GOT3 (cell line): ENCODE measurements at regions not wholly inside any gene's neighbourhood (a gene's known extent, or its start where the extent isn't known, plus 50 kb on each side); places are given as distances from the start of the nearest gene placed in this dataset.

Experiments
- DNase-seq: peaks from one replicate; lab custom pipeline; 2025; ENCODE audit warnings: mixed read lengths; lab: John Stamatoyannopoulos, UW

DNA sequence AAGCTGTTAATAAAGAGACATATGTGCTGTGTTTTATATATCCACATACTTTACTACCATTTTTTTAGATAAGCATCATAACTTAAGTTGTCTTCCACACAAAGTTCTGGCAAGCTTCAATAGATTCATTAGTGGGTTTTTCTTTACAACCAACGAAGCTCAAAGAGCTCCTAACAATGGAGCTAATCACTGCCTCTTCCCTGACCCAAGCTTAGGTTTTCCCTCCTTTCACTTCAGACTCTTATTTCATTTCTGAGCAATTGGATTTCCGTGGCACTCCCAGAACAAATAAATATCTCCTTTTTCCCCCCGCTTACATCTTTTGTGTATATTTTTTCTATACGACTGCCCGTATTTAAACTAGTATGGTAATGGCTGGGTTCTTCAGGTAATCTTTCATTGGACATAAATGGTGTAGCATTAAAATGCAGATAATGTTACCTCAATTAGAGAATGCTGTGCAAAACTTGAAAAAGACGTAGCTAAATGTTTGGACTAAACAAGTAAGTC lies 275.5 kb upstream of the TMEM161B start:
- no peak for DNase-seq

DNA sequence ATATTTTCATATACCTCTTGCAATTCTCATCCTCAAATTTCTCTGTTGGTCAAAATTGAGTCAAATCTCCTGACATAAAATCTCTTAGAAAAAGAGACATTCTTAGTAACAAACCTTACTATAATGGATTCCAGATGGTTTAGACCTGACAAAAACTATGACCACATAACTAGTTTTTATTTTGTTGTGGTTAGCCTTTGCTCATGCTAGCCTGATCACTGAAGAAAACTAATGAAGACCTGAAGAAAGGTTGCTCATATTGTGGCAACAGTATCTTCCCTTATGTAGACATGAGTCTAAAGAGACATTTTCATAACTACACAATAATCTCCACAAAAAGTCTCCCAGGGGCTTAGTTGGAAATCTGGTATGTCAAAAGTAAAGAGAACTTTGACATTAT lies 274.1 kb upstream of the TMEM161B start:
- DNase-seq: no peak

DNA sequence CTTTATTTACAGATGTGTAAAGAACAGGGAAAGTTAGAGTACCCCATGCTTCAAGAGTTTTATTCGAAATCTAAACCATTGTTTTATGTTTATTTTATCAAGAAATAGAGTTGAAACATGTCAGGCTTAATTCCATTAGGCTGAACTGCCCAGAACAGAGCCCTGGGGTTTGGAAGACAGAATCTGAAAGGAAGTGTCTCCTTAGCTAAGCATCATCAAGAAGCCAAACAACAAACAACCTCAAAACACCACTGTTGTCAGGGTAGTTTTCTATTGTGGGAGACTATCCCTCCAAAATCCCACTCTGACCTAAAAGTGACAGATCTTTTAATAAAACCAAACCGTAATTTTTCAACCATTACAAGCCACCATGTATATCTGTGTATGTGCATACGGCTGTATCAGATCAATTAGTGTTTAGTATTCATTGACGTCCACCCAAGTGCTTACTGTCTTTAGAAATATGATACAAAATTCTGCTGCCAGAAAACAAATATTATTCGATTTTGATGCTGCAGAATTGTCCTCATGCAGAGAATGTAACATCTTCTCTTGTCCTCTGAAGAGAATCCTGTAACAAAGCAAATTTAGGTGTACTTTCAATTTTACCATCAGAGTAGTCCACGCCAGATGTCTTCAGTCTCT lies 271.9 kb upstream of the TMEM161B start:
- no peak for DNase-seq

DNA sequence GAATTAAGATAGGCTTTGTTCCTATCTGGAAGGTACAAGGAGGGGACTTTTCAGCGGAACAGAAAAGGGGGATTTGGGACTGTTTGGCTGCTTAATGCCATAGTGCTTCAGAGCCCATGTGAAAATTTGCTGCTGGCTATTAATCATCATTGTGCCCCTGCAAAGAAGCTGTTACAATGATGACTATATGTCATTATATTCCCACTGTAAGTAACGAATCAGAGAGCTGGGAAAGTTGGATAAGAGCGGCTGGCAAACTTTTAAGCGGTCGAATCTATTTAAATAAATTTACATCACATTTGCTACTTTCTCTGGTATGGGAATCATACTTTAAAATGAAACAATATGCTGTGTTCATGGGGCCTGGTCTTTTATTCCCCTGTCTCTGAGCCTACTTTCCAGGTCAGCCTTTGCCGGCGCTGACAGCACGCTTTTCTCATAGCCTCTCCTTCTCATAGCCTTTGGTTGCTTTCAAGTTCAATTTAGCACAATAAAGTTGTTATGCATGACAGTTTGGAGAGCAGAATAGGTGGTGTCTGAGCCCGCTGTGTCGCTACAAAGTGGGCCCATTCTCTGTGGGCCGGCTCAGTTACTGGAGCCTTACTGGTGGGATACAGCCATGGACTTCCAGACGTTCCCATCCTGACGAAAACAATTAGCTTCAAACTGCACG lies 271.2 kb upstream of the TMEM161B start:
- DNase-seq: no peak

DNA sequence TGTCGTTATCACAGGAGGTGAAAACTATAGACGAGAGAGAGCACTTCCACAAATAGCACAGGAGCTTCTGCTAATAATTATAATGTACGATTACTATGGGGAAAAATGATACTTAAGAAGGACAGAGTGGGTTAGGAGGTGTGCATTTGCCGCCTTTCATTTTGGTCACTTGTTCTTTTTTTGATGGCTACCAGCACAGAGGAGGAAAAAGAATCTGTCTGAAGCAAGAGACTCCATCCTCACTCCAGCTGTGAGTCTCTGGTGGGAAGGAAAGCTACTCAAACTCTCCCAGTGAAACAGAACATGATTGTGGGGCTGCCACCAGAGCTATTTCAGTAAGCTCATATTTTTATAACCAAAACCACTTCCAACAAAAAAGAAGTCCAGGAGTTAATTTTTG lies 270.4 kb upstream of the TMEM161B start:
- no peak for DNase-seq

DNA sequence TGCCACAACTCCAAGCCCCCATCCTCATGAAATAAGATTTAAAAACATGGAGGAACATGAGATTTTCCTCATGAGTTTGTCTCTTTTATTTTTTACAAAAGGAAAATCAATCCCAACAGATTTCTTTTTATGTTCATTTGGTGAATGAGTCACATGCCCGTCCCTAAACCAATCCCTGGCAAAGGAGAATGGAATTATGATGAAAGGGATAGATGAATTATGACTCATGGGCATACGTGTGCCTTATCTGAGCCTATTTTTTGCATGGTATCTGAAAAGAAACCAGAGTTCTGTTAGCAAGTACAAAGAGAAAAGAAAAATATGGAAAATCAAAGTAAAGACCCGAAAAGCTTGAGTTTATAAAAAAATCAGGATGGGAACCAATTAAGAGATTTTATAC lies 267.5 kb upstream of the TMEM161B start:
- DNase-seq: no peak

DNA sequence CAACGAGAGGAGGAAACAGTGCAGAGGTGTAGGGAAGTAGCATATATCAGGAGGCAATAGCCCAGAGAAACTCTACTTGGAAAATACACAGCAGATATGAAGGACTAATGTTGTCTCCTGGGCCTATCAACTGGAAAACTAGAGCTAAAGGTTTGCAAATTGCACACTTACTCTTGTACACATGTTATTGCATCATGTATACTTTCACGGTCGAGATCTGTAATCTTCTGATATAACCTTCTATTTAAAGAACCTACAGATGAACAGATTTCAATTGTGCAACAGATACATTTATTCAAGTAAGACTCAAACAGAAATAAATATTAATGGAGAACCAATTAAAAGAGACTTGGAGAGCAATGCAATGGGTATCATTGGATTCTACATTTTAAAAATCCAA lies 256.3 kb upstream of the TMEM161B start:
- DNase-seq: no peak

DNA sequence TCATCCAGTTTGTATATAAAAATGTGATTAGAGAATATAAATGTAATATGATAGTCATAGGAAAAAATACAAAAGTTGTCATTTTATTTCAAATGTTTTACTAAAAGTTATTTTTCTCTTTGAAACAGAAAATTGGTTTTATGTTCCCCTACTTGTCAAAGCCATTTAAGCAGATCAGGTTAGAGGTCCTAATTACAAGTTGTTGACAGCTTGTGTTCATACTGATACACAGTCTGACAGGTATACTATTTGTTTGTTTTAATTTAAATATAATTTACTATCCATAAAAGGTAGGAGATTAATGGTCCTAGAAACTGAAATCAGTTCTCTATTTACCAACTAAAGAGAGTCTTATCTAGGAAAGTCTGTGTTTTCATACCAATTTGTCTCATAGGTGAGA lies 250.4 kb upstream of the TMEM161B start:
- no peak for DNase-seq

DNA sequence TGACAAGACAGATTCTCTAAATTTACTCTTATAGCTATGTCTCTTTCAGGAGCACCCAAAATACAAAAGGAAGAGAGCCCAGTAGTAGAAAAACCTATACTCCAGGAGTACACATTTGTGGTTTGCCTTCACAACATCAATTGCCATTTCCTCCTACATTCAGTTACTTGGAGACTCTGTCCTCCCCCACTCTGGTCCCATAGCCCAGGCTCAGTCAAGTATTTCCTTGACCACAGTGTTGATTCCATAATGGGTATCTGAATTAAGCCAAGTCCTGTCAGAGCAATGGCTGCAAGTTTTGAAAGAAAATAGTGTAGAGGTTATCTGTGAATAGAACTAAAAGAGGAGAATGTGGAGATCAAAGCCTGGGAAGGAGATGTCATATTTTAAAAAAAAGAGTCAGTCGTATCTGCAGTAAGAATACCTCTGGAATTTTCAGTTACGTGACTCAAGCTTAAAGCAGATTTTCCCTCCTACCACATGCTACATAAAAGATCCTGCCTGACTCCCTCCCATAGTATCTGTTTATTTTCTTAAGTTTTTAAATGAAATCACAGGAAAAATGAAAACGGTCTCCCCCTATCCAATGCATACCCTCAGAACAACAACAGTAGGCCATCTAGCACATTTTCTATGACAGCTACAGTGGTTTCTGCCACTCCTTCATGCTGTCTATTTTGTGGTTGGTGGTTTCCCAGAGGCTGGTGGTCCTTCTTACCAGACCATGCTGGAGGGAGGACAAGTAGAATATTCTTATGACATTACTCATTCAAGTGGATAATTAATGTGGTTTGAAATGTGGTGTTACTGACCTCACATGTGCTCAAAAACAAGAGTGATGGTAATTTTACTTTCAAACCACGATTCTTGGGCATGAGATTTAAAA lies 249.7 kb upstream of the TMEM161B start:
- no peak for DNase-seq

DNA sequence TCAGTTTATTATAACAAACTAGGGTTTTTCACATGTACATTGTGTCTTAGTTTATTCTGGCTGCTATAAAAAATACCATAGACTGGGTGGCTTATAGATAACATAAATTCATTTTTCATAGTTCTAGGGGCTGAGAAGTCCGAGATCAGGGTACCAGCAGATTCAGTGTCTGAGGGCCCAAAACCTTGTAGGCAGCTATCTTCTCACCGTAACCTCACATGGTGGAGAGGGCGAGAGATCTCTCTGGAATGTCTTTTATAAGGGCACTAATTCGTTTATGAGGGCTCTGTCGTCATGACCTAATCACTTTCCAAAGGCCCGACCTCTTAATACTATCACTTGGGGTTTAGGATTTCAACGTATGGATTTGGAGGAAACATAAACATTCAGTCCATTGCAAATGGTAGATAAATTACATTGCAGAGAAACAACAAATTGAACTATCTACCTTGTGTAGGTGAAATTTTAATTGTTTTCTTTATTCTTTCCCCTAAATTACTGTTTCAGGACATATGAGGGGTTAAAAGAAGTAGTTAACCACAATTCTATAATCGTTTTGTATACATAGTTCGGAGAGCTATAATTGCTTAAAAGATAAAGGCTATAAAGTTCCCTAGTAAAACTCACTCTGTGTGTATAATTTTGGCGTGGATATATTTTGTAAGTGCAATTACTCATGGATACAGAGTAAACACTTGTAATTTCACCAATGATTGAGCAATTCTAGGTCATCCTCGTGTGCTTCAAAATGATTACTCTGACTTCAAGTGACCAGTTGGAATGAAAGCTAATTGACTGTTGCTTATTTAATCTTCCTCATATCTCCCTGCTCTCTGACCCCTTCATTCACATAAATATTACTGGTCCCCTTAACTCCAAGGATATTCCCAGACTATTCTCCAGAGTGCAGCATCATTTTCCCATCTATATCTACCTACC lies 247.5 kb upstream of the TMEM161B start:
- no peak for DNase-seq

DNA sequence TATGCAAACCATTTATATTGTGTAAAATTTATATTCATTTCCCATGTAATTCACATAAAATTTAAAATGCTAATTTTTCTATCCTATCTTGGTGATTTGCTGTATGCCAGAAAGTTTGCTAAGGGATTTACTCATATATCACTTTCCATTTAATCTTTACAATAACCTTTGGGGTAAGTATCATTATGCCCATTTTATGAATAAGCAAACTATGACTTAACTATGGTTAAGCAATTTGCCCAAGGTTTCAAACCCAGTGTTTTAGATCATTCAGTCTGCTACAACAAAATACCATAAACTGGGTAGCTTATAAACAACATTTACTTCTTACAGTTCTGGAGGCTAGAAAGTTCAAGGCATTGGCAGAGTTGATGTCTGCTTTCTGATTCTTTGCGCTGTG lies 246.4 kb upstream of the TMEM161B start:
- no peak for DNase-seq

DNA sequence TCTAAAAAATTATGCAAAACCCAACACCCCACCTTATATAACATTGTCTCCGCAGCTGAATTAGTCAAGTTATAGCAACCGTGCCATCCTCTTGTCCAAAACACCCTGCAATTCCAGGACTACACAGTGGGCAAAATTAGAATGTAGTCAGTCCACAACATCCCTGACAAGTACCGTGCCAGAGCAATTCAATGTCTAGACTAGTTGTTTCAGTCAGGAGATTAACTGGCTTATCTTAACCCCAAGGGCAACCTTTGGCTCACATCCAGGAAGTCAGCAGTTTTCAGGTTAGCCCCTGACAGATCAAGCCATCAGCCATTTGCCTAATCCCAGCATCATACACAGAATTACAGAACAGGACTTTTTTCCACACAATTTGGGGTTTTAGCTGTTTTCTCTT lies 240.8 kb upstream of the TMEM161B start:
- DNase-seq: no peak

DNA sequence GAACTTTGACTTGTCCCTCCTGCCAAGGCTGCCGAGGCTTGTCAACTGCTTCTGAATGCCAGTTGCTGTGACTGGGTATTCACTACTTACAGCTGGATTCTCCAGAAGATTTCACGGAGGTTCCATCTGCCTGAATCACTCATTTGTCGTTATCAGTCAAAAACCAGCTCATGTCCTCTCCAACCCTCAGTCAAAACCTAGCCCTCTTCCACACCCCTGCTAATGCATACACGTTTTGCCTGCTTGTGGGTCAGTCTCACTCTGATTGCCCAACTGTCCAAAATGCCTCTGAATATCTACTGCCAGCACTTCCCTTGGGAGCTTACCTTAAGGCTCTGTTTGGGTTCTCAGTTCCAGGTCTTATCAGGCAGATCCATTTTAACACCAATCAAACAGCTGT lies 238.6 kb upstream of the TMEM161B start:
- no peak for DNase-seq

DNA sequence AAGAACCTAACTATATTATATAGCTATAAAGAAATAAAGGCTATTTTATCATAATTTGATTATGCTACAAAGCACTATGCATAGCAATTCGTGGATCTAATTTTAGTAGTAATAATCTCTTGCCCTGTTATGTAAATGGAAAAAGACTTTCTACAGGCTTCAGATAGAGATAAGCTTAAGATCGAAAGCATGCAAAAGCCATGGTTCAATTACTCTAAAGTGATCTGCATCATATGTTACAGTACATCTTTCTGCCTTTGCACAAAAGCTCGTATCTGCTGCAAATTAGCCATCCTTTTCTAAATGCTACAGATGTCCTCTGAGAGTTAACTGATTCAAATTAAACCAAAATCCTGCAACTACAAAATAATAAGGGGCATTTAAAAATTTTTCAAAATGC lies 234.8 kb upstream of the TMEM161B start:
- no peak for DNase-seq

DNA sequence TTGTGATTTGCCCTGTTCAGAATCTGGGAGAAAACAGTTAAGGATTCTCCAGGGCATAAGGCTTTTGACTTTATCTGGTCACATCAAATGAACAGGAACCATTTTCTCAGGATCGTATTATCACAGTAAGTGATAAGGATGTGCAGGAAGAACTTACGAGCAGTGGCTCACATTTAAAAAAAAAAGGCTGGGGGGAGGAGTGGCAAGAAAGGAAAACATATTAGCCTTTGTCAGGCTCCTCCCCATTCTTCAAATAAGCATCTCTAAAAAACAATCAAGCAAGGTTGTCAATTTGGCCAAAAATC lies 234.3 kb upstream of the TMEM161B start:
- no peak for DNase-seq

DNA sequence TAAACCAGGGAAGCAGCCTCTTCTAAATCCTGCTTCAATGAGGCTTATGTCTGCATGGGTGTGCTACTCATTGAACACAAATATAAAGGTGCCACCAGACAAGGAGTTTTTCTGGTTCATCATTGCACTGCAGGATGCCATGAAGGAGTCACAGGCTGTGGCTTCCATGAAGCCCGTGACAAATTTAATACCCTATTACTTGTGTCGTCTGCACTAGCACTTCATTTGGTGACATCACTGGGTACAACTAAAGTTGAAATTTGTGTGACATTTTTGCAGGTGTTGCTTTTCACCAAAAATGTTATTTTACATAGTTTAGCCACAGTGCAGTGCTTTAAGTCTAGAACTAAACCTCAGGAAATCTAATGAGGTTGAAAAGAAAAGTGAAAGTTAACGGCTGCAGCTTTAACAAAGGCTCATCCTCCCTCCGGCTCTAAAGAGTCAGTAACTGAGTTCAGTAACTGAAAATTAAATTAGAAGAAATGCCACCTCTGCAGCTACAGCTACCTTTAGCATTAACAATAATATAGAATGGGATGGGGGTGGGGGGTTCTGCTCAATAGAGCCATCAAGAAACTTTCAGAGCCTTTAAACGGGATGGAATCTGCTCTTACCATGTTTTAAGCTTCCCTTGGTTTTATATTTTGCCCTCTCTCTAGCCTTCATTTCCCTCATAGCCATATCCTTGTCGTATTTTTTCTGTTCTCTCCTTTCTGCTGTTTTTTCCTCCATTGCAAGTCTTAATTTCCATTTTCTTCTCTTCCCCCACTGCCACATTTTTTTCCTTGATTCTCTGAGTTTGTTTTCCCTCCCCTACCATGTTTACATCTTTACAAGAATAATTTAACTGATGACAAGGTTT lies 233.8 kb upstream of the TMEM161B start:
- no peak for DNase-seq

DNA sequence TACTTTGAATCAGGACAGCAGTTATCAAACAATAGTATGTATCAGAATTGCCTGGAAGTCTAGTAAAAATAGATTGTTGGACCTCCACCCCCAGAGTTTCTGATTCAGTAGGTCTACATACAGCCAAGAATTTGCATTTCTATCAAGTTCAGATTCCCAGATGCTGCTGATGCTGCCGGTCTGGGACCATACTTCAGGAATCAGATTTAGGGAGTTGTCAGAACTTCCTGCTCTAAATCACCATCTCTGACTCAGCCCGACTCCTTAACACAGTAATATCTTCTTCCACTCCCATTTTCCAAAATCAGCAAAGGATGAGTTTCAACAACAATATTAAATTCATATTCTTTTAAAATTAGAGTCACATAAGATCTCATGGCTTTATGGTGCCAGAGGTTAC lies 227.2 kb upstream of the TMEM161B start:
- DNase-seq: no peak

DNA sequence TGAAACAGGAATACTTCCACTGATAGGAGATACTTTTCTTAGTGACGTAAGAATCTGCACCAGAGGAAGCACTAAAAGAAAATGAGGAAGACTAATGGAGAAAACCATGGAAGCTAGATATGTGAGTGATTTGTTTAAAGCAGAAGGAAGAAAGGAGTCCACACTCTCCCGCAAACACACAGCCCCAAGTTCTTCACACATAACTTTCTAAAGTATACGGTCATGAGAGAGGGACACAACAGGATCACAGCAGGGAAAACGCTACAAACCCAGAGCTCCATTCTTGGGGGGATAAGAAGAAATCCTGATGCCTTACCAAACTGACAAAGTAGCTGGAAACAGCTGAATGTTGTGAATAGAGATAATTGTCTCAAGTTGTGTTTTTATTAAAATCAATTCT lies 222.2 kb upstream of the TMEM161B start:
- no peak for DNase-seq

DNA sequence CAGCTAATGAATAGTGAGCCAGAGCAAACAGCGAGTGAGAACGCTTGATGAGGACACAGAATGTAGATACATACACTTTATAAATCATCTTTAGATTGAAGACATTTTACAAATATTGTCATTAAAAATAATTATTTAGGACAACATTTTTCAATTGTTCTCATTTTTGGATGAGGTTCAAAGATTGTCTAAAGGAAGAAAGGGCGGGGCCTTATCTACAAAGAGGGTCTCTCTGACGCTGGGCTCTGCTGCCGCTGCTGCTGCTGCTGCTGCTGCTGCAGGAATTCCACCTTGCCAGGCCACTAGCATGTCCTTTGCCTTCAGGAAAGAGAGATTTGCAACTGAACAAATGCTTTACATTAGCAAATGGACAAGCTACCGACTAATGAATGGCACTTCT lies 220.7 kb upstream of the TMEM161B start:
- no peak for DNase-seq

DNA sequence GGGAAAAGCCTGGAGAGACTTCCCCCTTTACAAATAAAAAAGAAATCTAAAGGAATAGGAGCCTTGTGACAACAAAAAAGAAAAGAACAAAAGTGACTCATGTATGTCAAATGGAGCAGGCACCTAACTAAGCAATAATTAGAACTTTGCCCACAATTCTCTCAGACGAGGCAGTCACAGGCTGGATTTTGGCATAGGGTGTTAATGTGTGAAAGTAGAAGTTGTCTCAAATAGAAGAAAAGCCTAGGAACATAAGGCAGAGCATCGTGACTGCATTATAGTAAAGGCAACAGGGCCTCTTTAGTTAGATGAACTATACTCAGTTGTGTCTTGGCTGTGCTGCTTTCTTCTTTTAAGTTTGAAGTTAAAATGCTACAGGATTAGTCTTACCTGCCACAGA lies 219.9 kb upstream of the TMEM161B start:
- DNase-seq: no peak

DNA sequence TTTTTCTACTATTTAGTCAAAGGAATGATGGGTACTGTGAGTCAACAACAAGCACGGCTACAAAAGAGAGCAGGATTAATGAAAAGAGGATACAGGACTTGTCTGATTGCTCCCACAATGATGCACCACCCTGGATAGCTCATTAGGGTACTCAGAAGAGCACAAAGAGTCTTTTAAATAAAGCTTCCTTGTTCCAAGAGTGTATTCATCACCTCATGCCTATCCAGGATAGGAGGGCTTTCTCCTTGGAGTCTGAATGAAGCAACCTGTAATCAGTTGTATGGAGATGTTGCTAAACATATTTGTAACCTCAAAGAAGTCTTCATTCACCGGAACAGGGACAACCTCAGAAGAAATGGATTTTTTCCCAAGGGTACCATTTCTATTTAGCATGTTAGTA lies 219.5 kb upstream of the TMEM161B start:
- no peak for DNase-seq
